Spleen (tissue), 7 donors: ENCODE measurements at regions not wholly inside any gene's neighbourhood (a gene's known extent, or its start where the extent isn't known, plus 50 kb on each side); places are given as distances from the start of the nearest gene placed in this dataset.

ENCODE experiments used
- CTCF ChIP-seq, 11 experiments: fragments of 200-600 bp in 7 of 11; fragments of 450-650 bp in 4 of 11; sonication (generic) in 4 of 11; IDR thresholded peaks in 8 of 11; conservative IDR thresholded peaks in 3 of 11; 1 replicate in 7 of 11; 2 replicates in 4 of 11; pipeline versions ENCODE4 v1.4.0 to v1.8.0; 2016 to 2021; ENCODE audit warnings: antibody characterized with exemption in 11 of 11, inconsistent platforms in 4 of 11, mild to moderate bottlenecking in 1 of 11
- POLR2A ChIP-seq, 3 donors: fragments of 450-650 bp; IDR thresholded peaks; one replicate each; pipeline ENCODE4 v1.5.1; 2017; ENCODE audit warnings: antibody characterized with exemption in 3 of 3, mild to moderate bottlenecking in 1 of 3
- POLR2AphosphoS5 ChIP-seq, 3 donors: sonication (generic); formaldehyde crosslinking; IDR thresholded peaks; one replicate each; pipeline ENCODE4 v1.5.1; 2017; ENCODE audit warnings: antibody characterized with exemption in 3 of 3
- donor health status: DM: no; HTN: no; CAD: no; lungs with moderate emphysema.
- donor health status: DM: no; HTN: no; CAD: no.
- donor health status: DM: no; HTN: no; CAD: no.

GRCh38 chr11:109350091-109350490 lies 71.9 kb upstream of the C11orf87 start:
- TF ChIP-seq CTCF (IDR thresholded peaks at IDR 0.05 in 8 of 11, conservative IDR thresholded peaks at IDR 0.05 in 3 of 11) (no peak), POLR2A (IDR thresholded peaks at IDR 0.05) (no peak), POLR2AphosphoS5 (IDR thresholded peaks at IDR 0.05) (no peak)
